Left lung (tissue), 4 donors: ENCODE measurements at regions not wholly inside any gene's neighbourhood (a gene's known extent, or its start where the extent isn't known, plus 50 kb on each side); places are given as distances from the start of the nearest gene placed in this dataset.
A peak's percentile ranks its signal among the peaks of the same experiment; 100 is the strongest.

ENCODE experiments used
- ATAC-seq: fragments of 200-7000 bp; cut with Tn5 transposase; one replicate; pipeline ENCODE4 v1.9.1; 2020; ENCODE audit warnings: moderate library complexity
- DNase-seq, 4 donors: peaks; one replicate each; pipeline ENCODE4 v3.0.0-alpha.2; 2013 to 2020
- H3K27ac ChIP-seq, 2 donors: fragments of 200-600 bp; sonication (generic) in 1 of 2; one replicate each; pipeline versions ENCODE4 v1.5.0 to v1.8.0; 2020 to 2021
- H3K27me3 ChIP-seq, 2 donors: fragments of 200-600 bp; sonication (generic) in 1 of 2; one replicate each; pipeline versions ENCODE4 v1.5.0 to v1.8.0; 2020 to 2021
- H3K36me3 ChIP-seq, 2 donors: fragments of 200-600 bp; sonication (generic) in 1 of 2; one replicate each; pipeline versions ENCODE4 v1.5.0 to v1.8.0; 2020 to 2021
- H3K4me1 ChIP-seq, 2 donors: fragments of 200-600 bp; one replicate each; pipeline ENCODE4 v1.8.0; 2021
- H3K4me3 ChIP-seq, 2 donors: fragments of 200-600 bp; sonication (generic) in 1 of 2; one replicate each; pipeline versions ENCODE4 v1.5.0 to v1.8.0; 2020 to 2021; ENCODE audit warnings: mild to moderate bottlenecking in 1 of 2
- H3K9me3 ChIP-seq, 2 donors: fragments of 200-600 bp; sonication (generic) in 1 of 2; one replicate each; pipeline versions ENCODE4 v1.5.0 to v1.8.0; 2020 to 2021
- intact Hi-C, 2 donors: fragments of 100-400 bp; cut with DNase I; formaldehyde crosslinking; loops; one replicate each; pipeline versions ENCODE4 v1.11.2 to v1.14.2; 2022
- TF ChIP-seq, protein P1 (sequence below), 2 donors: fragments of 200-600 bp; sonication (generic) in 1 of 2; IDR thresholded peaks; one replicate each; pipeline versions ENCODE4 v1.5.0 to v1.8.0; 2021; ENCODE audit warnings: antibody characterized with exemption in 2 of 2
- donor health status: DM: no; HTN: yes; CAD: no.
- donor health status: DM: no; HTN: no; CAD: no.

DNA sequence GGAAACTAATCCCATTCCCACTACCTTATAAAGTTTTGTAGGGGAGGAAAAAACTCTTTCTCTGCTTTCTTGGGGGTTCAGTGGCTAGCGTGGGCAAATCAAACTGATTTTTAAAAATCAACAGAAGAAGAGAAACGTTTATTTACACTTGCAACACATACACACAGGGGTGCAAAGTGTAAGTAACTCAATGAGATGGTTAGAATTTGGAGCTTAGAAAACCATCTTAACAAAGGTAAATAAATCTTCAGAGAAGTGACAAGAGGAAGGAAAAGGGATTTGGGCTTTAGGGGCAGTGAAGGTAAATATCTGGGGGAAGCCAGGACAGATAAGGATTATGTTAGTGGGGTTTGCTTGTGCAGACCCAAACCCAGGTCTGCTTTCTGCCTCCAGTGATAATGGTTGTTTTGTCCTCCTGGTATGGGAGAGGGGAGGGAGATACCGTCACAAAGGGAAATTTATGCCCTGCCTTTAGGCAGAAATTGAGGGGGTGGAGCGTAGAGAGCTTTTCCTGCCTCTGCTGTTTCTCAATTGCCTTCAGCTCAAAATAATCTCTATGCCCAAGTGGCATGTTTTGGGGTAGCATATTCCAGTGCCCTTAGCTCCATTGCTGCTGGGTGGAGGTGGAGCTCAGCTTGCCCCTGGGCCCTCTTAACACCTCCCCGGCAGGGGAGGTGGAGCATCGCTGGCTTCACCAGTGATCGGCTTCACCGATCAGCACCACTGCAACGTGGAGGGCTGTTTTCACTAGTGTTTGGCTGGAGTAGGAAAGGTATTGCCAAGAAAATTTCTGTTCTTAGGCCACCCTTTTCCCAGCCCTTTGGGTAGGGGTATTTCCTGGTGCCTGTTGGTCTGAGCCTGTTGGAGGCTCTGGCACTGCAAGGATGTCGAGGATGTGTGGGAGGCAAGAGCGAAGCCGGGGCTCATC, 92.2 kb downstream of the TEX51 start:
- Histone ChIP-seq H3K27ac (no peak overlapping the region), H3K4me3 (no peak overlapping the region), H3K9me3 (no peaks in the 10 kb centered on the region), H3K36me3 (no peaks in the 10 kb centered on the region), H3K4me1 (peaks cover 0 to 1% of the 10 kb centered on the region in 2 donors), H3K27me3 (peaks cover 0 to 7% of the 10 kb centered on the region in 2 donors)
- TF ChIP-seq, protein P1, sequence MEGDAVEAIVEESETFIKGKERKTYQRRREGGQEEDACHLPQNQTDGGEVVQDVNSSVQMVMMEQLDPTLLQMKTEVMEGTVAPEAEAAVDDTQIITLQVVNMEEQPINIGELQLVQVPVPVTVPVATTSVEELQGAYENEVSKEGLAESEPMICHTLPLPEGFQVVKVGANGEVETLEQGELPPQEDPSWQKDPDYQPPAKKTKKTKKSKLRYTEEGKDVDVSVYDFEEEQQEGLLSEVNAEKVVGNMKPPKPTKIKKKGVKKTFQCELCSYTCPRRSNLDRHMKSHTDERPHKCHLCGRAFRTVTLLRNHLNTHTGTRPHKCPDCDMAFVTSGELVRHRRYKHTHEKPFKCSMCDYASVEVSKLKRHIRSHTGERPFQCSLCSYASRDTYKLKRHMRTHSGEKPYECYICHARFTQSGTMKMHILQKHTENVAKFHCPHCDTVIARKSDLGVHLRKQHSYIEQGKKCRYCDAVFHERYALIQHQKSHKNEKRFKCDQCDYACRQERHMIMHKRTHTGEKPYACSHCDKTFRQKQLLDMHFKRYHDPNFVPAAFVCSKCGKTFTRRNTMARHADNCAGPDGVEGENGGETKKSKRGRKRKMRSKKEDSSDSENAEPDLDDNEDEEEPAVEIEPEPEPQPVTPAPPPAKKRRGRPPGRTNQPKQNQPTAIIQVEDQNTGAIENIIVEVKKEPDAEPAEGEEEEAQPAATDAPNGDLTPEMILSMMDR (IDR thresholded peaks at IDR 0.05) = no peak
- intact Hi-C loops = no loop called here
- DNase-seq = no peak
- ATAC-seq = no peak

DNA sequence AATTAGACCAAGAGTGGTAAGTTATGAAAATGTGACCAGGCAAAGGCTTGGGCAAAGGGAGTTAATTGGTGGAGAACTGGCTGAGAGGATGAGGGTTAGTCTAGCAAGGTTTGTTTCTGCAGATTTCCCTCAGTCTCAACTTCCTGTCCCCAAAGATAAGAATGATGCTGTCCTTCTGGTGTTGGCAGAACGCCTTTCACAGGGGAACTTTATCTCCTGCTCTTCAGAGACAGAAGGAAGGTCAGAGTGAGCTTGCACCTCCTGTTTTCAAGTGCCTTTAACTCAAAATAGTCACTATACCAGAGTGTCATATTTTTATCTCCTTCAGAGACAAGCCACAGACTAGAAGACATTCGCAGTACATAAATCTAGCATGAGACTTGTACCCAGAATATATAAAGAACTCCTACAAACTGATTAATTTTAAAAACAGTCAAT, 95.7 kb downstream of the TEX51 start:
- no peaks in the 10 kb centered on the region for H3K9me3 ChIP-seq
- TF ChIP-seq, protein P1 (IDR thresholded peaks at IDR 0.05) = no peak
- peaks cover 0 to 7% of the 10 kb centered on the region in 2 donors for H3K27me3 ChIP-seq
- H3K36me3 ChIP-seq = no peaks in the 10 kb centered on the region
- ATAC-seq (no peak), DNase-seq (no peak)
- peaks cover 0 to 3% of the 10 kb centered on the region in 2 donors for H3K4me1 ChIP-seq
- no peak overlapping the region for H3K27ac ChIP-seq
- intact Hi-C loops = no loop called here
- H3K4me3 ChIP-seq = no peak overlapping the region

DNA sequence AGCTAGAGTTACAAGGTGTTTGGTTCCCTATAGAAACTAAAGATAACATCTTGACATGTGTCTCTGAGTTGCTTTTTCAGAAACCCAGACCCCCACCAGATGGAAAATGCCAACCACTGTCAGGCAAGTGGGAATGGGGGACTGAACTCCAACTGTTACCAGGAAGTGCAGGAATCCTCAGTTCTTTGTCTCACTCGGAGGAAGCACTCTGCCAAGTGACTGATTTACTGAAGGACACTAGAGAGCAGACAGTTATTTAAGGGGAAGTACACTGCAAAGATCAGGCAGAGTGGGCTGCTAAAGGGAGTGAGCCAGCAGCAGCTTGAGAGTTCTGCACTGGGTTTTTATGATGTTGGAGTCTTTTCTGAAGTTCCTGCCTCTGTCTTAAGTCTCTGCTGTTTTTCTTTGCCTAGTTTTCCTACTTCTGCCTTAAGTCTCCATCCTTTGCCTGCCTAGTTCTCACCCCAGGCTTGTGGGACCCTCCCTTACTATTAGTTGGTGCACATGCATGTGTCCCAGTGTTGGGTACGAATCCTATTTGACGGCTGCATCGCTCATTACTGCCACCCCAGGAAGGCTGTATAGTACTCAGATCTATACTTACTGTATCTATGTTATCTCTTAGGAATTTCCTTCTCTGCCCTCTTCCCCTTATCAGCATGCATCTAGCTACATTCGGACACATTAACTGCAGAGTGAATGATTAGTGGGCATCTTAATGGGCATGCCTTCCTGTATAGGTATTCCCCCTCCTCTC, 97.1 kb downstream of the TEX51 start:
- no peak overlapping the region for H3K27ac ChIP-seq
- H3K4me1 ChIP-seq = peaks cover 0 to 3% of the 10 kb centered on the region in 2 donors
- ATAC-seq (peak; percentile 15), DNase-seq (no peak)
- peaks cover 0 to 5% of the 10 kb centered on the region in 2 donors for H3K27me3 ChIP-seq
- intact Hi-C loops = no loop called here
- H3K9me3 ChIP-seq = no peaks in the 10 kb centered on the region
- TF ChIP-seq, protein P1 (IDR thresholded peaks at IDR 0.05) = no peak
- no peaks in the 10 kb centered on the region for H3K36me3 ChIP-seq
- no peak overlapping the region for H3K4me3 ChIP-seq

DNA sequence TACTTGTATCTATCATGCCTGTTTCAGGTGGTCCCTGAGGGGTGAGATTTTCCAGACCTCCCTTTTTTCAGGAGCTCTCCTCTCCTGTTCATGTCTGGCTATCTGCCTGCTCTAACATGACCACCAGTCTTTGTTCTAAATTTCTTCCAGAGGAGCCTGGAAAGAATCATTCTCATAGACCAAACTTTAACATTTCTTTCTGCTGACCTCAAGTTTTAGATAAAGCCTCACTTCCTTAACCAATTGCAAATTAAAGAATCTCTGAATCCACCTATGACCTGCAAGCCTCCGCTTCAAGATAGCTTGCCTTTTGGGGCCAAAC, 97.6 kb downstream of the TEX51 start:
- peaks cover 0 to 3% of the 10 kb centered on the region in 2 donors for H3K4me1 ChIP-seq
- peak overlapping the region in 1 of 2 donors; percentile 54 for H3K27ac ChIP-seq
- no peaks in the 10 kb centered on the region for H3K27me3 ChIP-seq
- TF ChIP-seq, protein P1 (IDR thresholded peaks at IDR 0.05) = no peak
- H3K4me3 ChIP-seq = no peak overlapping the region
- DNase-seq (no peak), ATAC-seq (no peak)
- H3K9me3 ChIP-seq = no peaks in the 10 kb centered on the region
- no peaks in the 10 kb centered on the region for H3K36me3 ChIP-seq
- intact Hi-C loops = no loop called here
